CD1c-positive myeloid dendritic cell (primary cell): ENCODE measurements at regions not wholly inside any gene's neighbourhood (a gene's known extent, or its start where the extent isn't known, plus 50 kb on each side); places are given as distances from the start of the nearest gene placed in this dataset.

Experiments used
- DNase-seq: peaks from one replicate; pipeline ENCODE4 v3.0.0-alpha.2; 2016; ENCODE audit errors: extremely low spot score

- DNase-seq, result no peak
These were observed 312.8 kb downstream of the ZPLD1 start for GRCh38 chr3:102747611-102748010.

GRCh38 chr3:102748646-102749045, 313.8 kb downstream of the ZPLD1 start:
- no peak for DNase-seq

- DNase-seq, result no peak
These were observed 315.5 kb downstream of the ZPLD1 start for GRCh38 chr3:102750322-102750721.

- DNase-seq, result no peak
These were observed 319.1 kb downstream of the ZPLD1 start for GRCh38 chr3:102753901-102754300.

- no peak for DNase-seq
These were observed 321.9 kb downstream of the ZPLD1 start for GRCh38 chr3:102756706-102757105.

- no peak for DNase-seq
These were observed 323.1 kb downstream of the ZPLD1 start for GRCh38 chr3:102757950-102758349.

- DNase-seq, result no peak
These were observed 327.0 kb downstream of the ZPLD1 start for GRCh38 chr3:102761766-102762165.

- DNase-seq, result no peak
These were observed 356.0 kb downstream of the ZPLD1 start for GRCh38 chr3:102790747-102791325.

DNA sequence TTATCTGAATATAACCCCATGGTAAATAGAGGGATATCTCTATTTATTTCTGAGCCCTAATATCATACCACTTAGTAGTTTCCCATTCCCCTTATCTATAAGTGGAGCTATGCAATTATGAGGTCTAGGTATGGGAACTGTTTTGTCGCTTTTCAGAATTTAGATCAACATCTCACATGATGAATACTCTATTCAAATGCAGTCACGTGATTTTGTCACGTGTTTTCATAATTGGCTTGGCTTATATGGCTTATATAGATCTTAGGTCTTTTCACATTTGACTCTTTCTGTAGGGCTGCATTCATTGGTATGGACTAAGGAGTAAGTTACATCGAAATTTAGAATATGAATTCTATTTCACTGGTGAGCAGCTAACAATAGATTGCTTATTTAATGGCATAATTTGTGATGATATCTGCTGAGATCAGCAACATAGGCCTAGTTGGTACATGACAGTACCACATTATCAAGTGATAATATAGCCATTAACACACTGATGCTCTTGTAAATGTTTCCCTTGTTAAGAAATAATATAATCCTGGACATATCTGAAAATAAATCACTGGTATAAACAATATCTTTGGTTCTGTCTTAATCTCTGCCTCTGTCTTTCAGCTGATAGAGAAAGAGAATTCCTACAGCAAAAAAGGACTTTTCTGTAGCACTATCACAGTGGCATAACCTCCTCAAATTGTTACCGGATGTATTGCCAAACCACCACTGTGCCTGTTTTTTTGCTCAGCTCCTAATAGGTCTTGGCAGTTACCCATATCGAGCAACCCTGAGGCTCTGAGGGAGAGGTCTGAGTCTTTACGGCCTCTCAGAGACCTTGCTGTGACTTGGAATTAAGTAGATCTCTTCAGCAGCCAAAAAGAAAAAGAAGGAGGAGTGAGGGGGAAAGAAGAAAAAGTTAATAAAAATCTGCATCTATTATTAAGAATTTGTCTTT, 357.1 kb downstream of the ZPLD1 start:
- DNase-seq, result no peak

DNA sequence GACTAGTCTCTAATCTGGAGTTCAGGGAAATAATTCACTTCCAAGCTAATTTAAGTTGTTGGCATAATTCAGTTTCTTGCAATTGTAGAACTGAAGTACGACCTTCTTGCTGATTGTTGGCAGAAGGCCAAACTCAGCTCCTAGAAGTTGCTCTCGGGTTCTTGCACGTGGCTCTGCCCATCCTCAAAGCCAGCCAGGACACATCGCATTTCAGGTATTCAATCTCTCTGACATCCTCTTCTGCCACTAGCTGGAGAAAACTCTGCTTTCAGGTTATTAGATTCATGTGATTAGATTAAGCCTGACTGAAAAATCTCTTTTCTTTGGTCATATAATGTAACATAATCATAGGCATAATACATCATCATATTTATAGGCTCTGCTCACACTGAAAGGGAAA, 362.0 kb downstream of the ZPLD1 start:
- no peak for DNase-seq

GRCh38 chr3:102802819-102803420, 368.1 kb downstream of the ZPLD1 start:
- no peak for DNase-seq

GRCh38 chr3:102810937-102811336, 376.1 kb downstream of the ZPLD1 start:
- no peak for DNase-seq

DNA sequence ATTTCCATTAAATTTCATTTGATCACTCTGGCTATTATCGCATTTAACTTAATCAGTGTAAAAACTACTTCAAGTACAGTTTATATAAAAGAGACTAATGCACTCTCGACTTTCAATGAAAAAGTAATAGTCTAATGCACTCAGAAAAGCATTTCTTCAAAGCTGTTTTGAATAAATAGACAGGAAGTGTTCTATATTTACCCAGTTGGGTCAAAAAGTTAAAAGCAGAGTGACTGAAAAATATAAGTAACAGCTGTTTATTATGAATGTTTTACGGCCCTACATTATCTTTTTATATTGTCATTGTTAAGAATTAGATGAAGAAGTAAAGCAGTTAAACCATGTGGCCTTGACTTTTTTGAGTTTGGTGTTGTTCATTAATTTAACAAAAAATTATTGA, 391.8 kb downstream of the ZPLD1 start:
- DNase-seq, result no peak

GRCh38 chr3:102827386-102827785, 392.6 kb downstream of the ZPLD1 start:
- no peak for DNase-seq

- DNase-seq, result no peak
These were observed 395.6 kb downstream of the ZPLD1 start for GRCh38 chr3:102830415-102830814.

DNA sequence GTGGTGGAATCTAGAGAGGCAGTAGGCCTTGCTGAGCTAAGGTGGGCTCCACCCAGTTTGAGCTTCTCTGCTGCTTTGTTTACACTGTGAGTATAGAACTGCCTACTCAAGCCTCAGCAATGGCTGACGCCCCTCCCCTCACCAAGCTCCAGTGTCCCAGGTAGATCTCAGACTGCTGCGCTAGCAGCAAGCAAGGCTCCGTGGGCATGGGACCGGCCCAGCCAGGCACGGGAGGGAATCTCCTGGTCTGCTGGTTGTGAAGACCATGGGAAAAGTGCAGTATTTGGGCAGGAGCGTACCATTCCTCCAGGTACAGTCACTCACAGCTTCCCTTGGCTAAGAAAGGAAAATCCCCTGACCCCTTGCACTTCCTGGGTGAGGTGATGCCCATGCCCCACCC, 407.1 kb downstream of the ZPLD1 start:
- no peak for DNase-seq

GRCh38 chr3:102866845-102867244, 432.0 kb downstream of the ZPLD1 start:
- no peak for DNase-seq

GRCh38 chr3:102883515-102883914, 448.7 kb downstream of the ZPLD1 start:
- DNase-seq, result no peak

GRCh38 chr3:102885289-102885688, 450.5 kb downstream of the ZPLD1 start:
- DNase-seq, result no peak

- no peak for DNase-seq
These were observed 452.6 kb downstream of the ZPLD1 start for GRCh38 chr3:102887431-102887830.

DNA sequence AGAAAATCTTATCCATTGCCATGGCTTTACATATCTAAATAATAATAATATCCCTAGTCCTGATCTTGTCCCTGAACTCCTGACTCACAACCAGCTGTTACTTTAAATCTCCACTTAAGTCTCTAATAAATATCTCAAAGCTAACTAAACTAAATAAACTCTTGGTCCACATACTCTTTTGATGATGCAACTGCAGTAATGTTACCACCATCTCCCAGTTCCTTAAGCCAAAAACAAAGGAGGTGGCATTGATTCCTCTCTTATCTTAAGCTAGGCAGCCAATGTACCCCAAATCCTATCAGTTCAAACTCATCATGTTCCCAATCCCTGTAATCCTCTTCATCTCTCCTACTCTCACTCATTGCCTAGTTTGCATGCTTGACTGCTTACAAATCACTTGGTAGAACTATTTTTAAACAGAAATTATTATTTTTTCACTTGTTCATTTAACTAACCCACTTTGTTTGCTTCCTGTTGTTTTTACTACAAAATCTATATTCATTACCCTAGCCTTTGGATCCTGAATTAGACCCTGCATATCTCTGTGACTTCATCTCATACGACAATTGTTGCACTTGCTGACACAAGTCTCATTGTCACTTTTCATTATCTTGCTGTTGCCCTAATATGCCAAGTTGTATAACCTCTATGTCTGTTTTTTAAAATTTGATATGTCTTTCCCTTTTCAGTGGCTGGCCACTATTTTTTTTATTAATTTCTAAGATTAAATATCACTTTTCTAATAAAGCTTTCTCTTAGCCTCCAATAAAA, 462.2 kb downstream of the ZPLD1 start:
- no peak for DNase-seq

DNA sequence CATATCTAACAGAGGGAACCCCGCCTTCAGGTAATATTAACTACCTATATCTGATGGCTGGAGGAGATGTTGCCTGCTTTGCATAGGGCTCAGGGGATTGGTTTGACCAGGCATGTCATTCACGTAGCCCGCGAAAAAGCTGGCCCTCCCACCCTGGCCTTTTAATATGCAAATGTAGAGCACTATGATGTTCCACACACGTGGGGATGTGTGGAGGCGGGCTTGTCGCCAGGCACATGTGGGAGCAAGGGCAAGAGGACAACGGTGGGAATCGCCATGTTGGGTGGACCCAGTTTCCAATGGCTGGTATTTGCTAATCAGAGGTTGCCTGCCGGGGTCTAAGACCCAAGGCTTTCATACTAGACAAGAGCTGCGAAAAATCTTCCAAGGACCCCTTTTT, 469.8 kb downstream of the ZPLD1 start:
- DNase-seq, result no peak
